ENCODE measurements at regions not wholly inside any gene's neighbourhood (a gene's known extent, or its start where the extent isn't known, plus 50 kb on each side); places are given as distances from the start of the nearest gene placed in this dataset.

- Histone ChIP-seq H3K4me1 (replicated peaks in 1 of 4; ENCODE audit: control insufficient read depth in 3 of 4, insufficient read depth in 4 of 4, low read length in 3 of 4) (peaks cover 3 to 11% (median 8%) of the 10 kb centered on the region in 4 experiments), H2BK5ac (ENCODE audit: low read depth, low read length) (no peak overlapping the region), H4K5ac (ENCODE audit: insufficient read length, low read depth, low read length) (no peak overlapping the region), H2AK5ac (ENCODE audit: low read depth, low read length) (no peak overlapping the region), H3K4ac (replicated peaks; ENCODE audit: insufficient read length, low read depth, low read length) (no peak overlapping the region), H2AFZ (ENCODE audit: low read length) (no peak overlapping the region), H3K9me3 (ENCODE audit: insufficient read depth in 2 of 2, low read depth in 1 of 2, low read length in 1 of 2) (no peaks in the 10 kb centered on the region), H3K23ac (ENCODE audit: insufficient read length) (no peak overlapping the region), H2BK20ac (ENCODE audit: low read length) (no peak overlapping the region), H2BK120ac (replicated peaks; ENCODE audit: low read depth, low read length) (no peak overlapping the region), H3K27me3 (replicated peaks in 1 of 4; ENCODE audit: control insufficient read depth in 3 of 4, extremely low read depth in 1 of 4, insufficient read depth in 3 of 4, low read length in 3 of 4) (peaks cover 3 to 25% (median 20%) of the 10 kb centered on the region in 4 experiments), H3K4me2 (ENCODE audit: insufficient read depth in 1 of 2, low read depth in 2 of 2, low read length in 2 of 2) (peak overlapping the region in 1 of 2 experiments; percentile 70; a peak in 1 of 4 replicates), H4K20me1 (replicated peaks in 1 of 2; ENCODE audit: control insufficient read depth in 1 of 2, insufficient read depth in 2 of 2, low read length in 2 of 2) (no peaks in the 10 kb centered on the region), H3K14ac (ENCODE audit: insufficient read length) (no peak overlapping the region), H3K18ac (ENCODE audit: extremely low read depth, low read length) (peak overlapping the region; percentile 25; the same call in 1 of the 2 replicates), H3K79me1 (ENCODE audit: low read depth, low read length) (no peaks in the 10 kb centered on the region), H4K8ac (ENCODE audit: extremely low read depth, insufficient read depth, low read length) (no peak overlapping the region), H4K91ac (replicated peaks; ENCODE audit: insufficient read length, low read length) (no peak overlapping the region), H3K36me3 (ENCODE audit: control insufficient read depth in 2 of 4, insufficient read depth in 4 of 4, low read length in 3 of 4) (no peaks in the 10 kb centered on the region), H3K79me2 (ENCODE audit: control insufficient read depth in 1 of 2, insufficient read depth in 2 of 2, low read length in 2 of 2) (no peaks in the 10 kb centered on the region), H3K9ac (replicated peaks in 1 of 4; ENCODE audit: extremely low read depth in 1 of 4, low read depth in 3 of 4, low read length in 3 of 4) (no peak overlapping the region), H3K56ac (replicated peaks; ENCODE audit: insufficient read length, low read depth, low read length) (no peak overlapping the region), H2BK15ac (ENCODE audit: low read length) (no peak overlapping the region), H3K4me3 (ENCODE audit: extremely low read depth in 1 of 4, insufficient read depth in 2 of 4, low read depth in 3 of 4, low read length in 4 of 4) (no peak overlapping the region), H3K23me2 (ENCODE audit: low read depth, low read length) (no peaks in the 10 kb centered on the region; the same call in 1 of the 2 replicates), H2BK12ac (ENCODE audit: low read depth, low read length) (no peak overlapping the region), H3K27ac (ENCODE audit: low read depth, low read length) (no peak overlapping the region)
- CTCF ChIA-PET (ENCODE audit: partially characterized antibody), result interaction anchor here (1.6 kb wide), 1 partner anchor 39 kb away, joined by 4 read pairs; no protein-coding TSS in a partner anchor
- WGBS, 2 experiments (ENCODE audit: extremely low coverage in 1 of 2, insufficient coverage in 1 of 2, insufficient read length in 1 of 2, insufficient replicate concordance in 2 of 2, low coverage in 1 of 2, low lambda C conversion rate in 2 of 2, missing lambda C conversion rate in 1 of 2), result 61% methylated on average over 2 of the region's 2 CpGs; no CpG with 5 or more reads in 1 of the 2 experiments
- FAIRE-seq, result no peak
- POLR2A ChIA-PET (ENCODE audit: partially characterized antibody), result no interaction called here
- DNase-seq (ENCODE audit: low read depth in 1 of 2, low spot score in 2 of 2), result no peak
- TF ChIP-seq USF2 (IDR thresholded peaks at IDR 0.05; ENCODE audit: low read length) (no peak), KDM4A (IDR thresholded peaks at IDR 0.05; ENCODE audit: low read depth, low read length, severe bottlenecking) (no peak), SRF (IDR thresholded peaks at IDR 0.05; ENCODE audit: low read depth, low read length) (no peak), RAD21 (IDR thresholded peaks at IDR 0.05 in 1 of 2, conservative IDR thresholded peaks at IDR 0.05 in 1 of 2; ENCODE audit: low read depth in 2 of 2, low read length in 2 of 2) (0 out of 4 replicates have a peak, but pooled peaks of 1 of the 2 experiments have one; percentile 6), MAFK (IDR thresholded peaks at IDR 0.05; ENCODE audit: low read depth, low read length) (peak; percentile 94)
Observed at GRCh38 chr4:10983268-10983667, 298.7 kb upstream of the CLNK start.

All from H1 (cell line).